ENCODE measurements at regions not wholly inside any gene's neighbourhood (a gene's known extent, or its start where the extent isn't known, plus 50 kb on each side); places are given as distances from the start of the nearest gene placed in this dataset.
A peak's percentile ranks its signal among the peaks of the same experiment; 100 is the strongest.
"Not testable (repeated sequence)": the region's sequence is repeated elsewhere in the genome, so short reads cannot be mapped to it uniquely, and the experiment has no call there.

DNA sequence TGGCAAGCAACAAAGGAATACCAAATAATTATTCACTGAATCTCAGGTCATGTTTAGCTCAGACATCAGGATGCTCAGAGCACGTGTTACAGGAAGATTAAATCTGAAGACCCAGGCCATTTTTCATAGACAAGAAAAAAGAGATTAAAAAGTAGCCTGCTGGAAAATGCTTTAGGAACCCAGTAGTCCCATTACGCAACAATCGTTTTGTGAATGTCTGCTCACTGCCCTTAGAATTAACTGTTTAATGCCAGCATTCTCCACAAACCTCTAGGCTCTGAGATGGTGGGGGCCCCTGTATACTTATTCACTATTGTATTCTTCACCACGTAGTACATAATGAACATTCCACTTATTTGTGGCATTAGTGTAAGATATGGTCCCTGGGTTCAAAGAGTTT, 154.6 kb upstream of the NYAP2 start:
- DNase-seq (ENCODE audit: low read depth) = peak; percentile 5

- DNase-seq (ENCODE audit: low read depth) = no peak
Measured at GRCh38 chr2:225236769-225237323, 162.7 kb upstream of the NYAP2 start.

GRCh38 chr2:225233234-225233633, 166.3 kb upstream of the NYAP2 start:
- DNase-seq (ENCODE audit: low read depth) = peak; percentile 3

DNA sequence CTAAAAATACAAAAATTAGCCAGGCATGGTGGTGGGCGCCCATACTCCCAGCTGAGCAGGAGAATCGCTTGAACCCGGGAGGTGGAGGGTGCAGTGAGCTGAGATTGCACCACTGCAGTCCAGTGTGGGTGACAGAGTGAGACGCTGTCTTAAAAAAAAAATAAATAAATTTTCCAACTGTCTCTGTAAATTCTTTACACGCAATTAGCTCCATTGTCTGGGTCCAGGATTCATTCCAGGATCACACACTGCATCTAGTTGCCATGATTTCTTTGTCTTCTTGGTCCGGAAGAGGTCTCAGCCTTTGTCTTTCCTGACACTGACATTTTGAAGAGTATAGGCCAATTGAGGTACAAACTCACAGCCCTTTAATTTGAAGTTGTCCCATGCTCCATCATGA, 167.6 kb upstream of the NYAP2 start:
- no peak for DNase-seq (ENCODE audit: low read depth)

- not testable (repeated sequence) for DNase-seq (ENCODE audit: low read depth)
Measured at GRCh38 chr2:225229346-225229745, 170.2 kb upstream of the NYAP2 start.

DNA sequence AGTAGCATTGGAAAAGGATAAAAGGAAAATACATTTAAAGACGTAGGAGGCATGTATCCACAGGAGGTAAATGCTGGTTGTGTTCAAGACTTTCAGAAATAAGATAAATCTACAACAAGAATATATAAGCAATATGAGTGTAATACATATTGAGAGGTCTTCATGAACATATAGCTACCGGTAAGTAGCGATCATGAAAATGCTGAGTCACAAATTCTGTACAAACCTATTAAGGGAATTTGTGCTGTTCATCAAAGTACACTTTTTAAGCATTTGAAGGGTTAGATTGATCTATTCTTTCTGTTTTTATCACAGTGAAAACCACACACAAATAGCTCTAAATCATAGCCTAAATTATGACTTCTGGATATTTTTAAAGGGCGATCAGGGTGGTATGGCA, 173.1 kb upstream of the NYAP2 start:
- DNase-seq (ENCODE audit: low read depth) = no peak

GRCh38 chr2:225223301-225223700, 176.2 kb upstream of the NYAP2 start:
- no peak for DNase-seq (ENCODE audit: low read depth)

DNA sequence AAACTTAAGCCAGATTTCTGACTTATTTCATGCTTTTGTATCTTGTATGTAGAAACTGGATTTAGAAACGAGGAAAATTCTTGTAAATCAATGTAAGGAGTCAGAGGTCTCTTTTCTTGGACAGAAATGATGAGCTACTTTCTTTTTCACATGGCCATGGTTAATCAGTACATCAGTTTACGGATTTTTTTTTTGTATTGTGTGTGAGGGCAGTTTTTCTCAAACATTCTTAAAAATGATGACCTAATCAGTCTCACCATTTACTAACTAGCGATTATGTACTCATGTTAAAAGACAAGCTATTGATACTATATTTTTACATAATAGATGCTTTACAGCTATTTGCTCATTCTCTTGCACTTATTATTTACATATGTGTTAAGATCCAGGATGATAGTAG, 165.2 kb upstream of the DOCK10 start:
- DNase-seq (ENCODE audit: low read depth) = no peak

- no peak for DNase-seq (ENCODE audit: low read depth)
Measured at GRCh38 chr2:225207043-225207442, 164.8 kb upstream of the DOCK10 start.

- DNase-seq (ENCODE audit: low read depth) = no peak
Measured at GRCh38 chr2:225196579-225196978, 154.3 kb upstream of the DOCK10 start.

GRCh38 chr2:225192869-225193268, 150.6 kb upstream of the DOCK10 start:
- peak; percentile 25 for DNase-seq (ENCODE audit: low read depth)

DNA sequence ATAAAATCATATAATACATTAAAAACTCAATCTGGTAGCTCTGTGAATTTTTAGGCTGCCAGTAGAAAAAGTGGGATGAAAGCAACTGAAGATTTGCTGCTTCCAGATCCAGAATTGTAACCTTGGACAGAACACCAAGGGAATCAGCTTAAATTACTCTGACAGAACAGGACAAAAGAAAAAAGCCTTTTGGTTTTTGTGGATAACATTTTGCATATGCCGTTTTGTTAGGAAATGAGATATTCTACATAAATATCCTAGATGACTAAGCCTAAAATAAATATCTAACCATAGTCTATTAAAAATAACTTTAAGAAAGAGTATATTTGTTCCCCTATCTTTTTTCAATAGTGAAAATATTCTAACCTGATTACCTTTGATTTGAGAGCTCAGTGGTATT, 148.7 kb upstream of the DOCK10 start:
- no peak for DNase-seq (ENCODE audit: low read depth)

DNA sequence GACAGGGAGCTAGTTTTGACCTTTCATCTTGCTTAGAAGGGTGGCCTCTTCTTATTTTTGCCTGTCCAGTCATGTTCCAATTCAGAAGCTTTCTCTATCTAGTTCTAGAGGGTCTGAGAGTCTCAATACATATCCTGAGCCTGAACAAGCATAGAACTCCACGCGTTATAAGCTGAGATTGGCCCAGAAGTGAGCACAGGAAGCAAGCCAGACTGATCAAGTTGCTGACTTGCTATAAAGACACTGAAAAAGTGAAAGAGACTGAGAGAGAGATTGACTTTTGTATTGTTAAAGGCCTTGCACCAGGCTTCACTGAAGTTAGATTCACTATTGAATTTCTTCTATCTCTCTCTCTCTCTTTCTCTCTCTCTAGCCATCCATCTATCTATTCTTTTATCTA, 142.7 kb upstream of the DOCK10 start:
- DNase-seq (ENCODE audit: low read depth) = no peak

DNA sequence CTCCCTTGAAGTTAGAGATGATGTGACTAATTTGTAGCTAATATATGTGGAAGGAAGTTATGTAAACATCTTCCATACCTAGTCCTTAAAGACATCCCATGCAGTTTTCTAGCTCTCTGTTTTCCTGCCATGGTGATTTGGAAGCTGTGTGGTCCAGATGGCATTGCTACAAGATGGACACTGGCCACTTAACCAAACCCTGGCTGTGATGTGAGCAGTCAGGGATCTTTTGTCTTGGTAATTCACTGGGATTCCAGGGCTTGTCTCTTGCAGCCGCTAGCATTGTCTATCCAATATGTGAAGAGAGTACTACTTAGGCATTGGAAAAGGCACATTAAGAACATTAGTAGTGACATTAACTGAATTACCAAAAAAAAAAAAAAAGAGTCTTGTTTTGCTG, 139.9 kb upstream of the DOCK10 start:
- DNase-seq (ENCODE audit: low read depth) = no peak

DNA sequence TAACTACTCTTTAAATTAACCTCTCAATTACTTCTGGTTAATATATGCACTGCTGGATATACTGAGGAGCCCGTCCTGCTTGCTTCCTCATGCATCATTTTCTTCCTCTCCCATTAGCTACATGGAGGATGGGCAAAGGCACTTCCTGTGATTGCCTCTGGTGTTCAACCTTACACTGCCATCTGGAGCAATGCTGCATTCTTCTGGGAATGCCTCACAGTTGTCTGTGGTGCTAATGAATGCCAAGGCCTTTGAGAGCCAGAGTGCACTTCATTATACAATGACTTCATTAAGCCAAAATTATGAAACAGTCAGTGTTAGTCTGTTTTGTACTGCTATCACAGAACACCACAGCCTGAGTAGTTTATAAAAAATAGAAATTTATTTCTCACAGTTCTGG, 134.8 kb upstream of the DOCK10 start:
- peak; percentile 71 for DNase-seq (ENCODE audit: low read depth)

DNA sequence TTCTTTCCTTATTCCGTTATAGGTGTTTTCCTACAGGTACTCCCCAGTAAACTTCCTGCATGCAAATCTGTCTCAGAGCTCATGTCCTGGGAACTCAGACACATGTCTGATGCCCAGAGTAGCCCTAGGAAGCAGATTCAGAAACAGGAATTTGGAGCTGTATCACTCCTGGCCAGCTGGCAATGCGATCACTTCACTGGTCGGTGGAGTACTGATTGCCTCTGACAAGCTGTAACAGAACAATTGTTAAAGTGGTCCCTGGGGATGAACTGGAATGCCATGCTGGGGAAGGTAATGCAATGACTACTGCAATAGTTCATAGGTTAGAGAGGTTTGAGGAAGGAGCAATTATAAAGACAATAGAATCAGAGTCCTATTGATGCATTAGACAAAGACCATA, 131.6 kb upstream of the DOCK10 start:
- no peak for DNase-seq (ENCODE audit: low read depth)

GRCh38 chr2:225171350-225171749, 129.1 kb upstream of the DOCK10 start:
- DNase-seq (ENCODE audit: low read depth) = no peak

GRCh38 chr2:225170162-225170561, 127.9 kb upstream of the DOCK10 start:
- DNase-seq (ENCODE audit: low read depth) = no peak

- no peak for DNase-seq (ENCODE audit: low read depth)
Measured at GRCh38 chr2:225169396-225169795, 127.1 kb upstream of the DOCK10 start.

- DNase-seq (ENCODE audit: low read depth) = peak; percentile 60
Measured at GRCh38 chr2:225165052-225165451, 122.8 kb upstream of the DOCK10 start.

- no peak for DNase-seq (ENCODE audit: low read depth)
Measured at GRCh38 chr2:225164401-225165050, 122.3 kb upstream of the DOCK10 start.

DNA sequence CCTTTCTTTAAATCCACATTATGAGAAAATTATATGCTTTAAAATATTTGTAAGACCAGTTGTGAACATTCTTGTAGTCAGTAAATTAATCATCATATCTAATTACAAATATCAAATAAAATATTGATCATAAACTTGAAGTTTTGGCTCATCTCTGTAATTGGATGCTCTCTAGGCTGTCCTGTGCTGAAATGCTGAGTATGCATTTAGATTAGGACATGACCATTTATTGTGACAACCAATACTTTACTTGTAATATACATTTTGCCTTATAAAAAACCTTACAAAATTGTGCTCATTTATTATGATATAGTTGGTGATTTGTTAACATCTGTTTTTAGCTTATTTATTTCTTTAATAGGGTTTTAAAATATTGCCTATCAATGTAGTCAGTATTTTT, 116.1 kb upstream of the DOCK10 start:
- no peak for DNase-seq (ENCODE audit: low read depth)

DNA sequence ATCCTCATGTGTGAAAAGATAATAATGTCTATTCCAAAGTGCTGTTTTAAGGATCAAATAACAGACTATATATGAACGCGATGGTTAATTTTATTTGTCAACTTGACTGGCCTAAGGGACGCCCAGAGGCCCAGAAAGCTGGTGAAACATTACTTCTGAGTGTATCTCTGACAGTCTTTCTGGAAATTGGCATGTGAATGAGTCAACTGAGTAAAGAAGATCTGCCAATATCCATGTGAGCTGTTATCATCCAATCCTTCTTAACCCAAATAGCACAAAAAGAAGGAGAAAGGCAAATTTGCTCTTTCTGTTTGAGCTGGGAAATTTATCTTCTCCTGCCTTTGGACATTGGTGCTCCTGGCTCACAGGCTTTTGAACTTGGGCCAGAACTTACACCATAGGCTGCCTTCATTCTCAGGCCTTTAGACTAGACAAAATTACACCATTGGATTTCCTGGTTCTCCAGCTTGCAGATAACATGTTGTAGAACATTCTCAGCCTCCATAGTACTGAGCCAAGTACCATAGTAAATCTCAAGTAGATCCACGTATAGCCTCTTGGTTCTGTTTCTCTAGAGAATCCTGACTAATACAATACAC, 114.7 kb upstream of the DOCK10 start:
- no peak for DNase-seq (ENCODE audit: low read depth)

GRCh38 chr2:225140723-225141122, 98.5 kb upstream of the DOCK10 start:
- no peak for DNase-seq (ENCODE audit: low read depth)

All from amniotic epithelial cell (primary cell).